Skeletal muscle cell (primary cell): ENCODE measurements at regions not wholly inside any gene's neighbourhood (a gene's known extent, or its start where the extent isn't known, plus 50 kb on each side); places are given as distances from the start of the nearest gene placed in this dataset.

Source experiments
- DNase-seq: peaks from one replicate; pipeline ENCODE4 v3.0.0-alpha.2; 2010; ENCODE audit warnings: low read depth
- H3K4me3 ChIP-seq: 2 replicates; pipeline ENCODE4 v1.5.1; 2011; ENCODE audit warnings: low read depth, mild to moderate bottlenecking, control low read depth, low read length, moderate library complexity

- no peak for DNase-seq
- no peak overlapping the region for H3K4me3 ChIP-seq
These were observed 50.8 kb upstream of the SMIM36 start for GRCh38 chr17:55561973-55562495.

GRCh38 chr17:55561316-55561972 lies 50.2 kb upstream of the SMIM36 start:
- no peak overlapping the region for H3K4me3 ChIP-seq
- DNase-seq = no peak
